Renal pelvis (tissue), 1 donor: ENCODE measurements at regions not wholly inside any gene's neighbourhood (a gene's known extent, or its start where the extent isn't known, plus 50 kb on each side); places are given as distances from the start of the nearest gene placed in this dataset.

ENCODE experiments used
- DNase-seq: peaks from one replicate; pipeline ENCODE4 v3.0.0-alpha.2; 2013

- no peak for DNase-seq
Observed at GRCh38 chr7:31171984-31172383, 119.9 kb downstream of the ADCYAP1R1 start.

GRCh38 chr7:31171216-31171785, 119.2 kb downstream of the ADCYAP1R1 start:
- DNase-seq, result no peak
